Glutamatergic neuron (in vitro differentiated cells): ENCODE measurements at regions not wholly inside any gene's neighbourhood (a gene's known extent, or its start where the extent isn't known, plus 50 kb on each side); places are given as distances from the start of the nearest gene placed in this dataset.

Experiments
- DNase-seq: peaks from one replicate; pipeline ENCODE4 v3.0.0; 2022
- H3K27ac Mint-ChIP-seq: one replicate; pipeline ENCODE4 v1.8.0; 2020; ENCODE audit warnings: mild to moderate bottlenecking, mixed read lengths, inconsistent platforms; ENCODE audit not compliant: unreplicated experiment
- H3K27me3 Mint-ChIP-seq: one replicate; pipeline ENCODE4 v1.8.0; 2020; ENCODE audit warnings: mild to moderate bottlenecking, moderate library complexity, mixed read lengths, inconsistent platforms; ENCODE audit not compliant: unreplicated experiment
- H3K36me3 Mint-ChIP-seq: one replicate; pipeline ENCODE4 v1.8.0; 2020; ENCODE audit warnings: mild to moderate bottlenecking, mixed read lengths, inconsistent platforms; ENCODE audit not compliant: unreplicated experiment
- H3K4me1 Mint-ChIP-seq: one replicate; pipeline ENCODE4 v1.8.0; 2020; ENCODE audit warnings: mild to moderate bottlenecking, low read depth, mixed read lengths, inconsistent platforms; ENCODE audit not compliant: unreplicated experiment
- H3K4me3 Mint-ChIP-seq: one replicate; pipeline ENCODE4 v1.8.0; 2020; ENCODE audit warnings: mild to moderate bottlenecking, mixed read lengths, inconsistent platforms; ENCODE audit not compliant: unreplicated experiment
- H3K9me3 Mint-ChIP-seq: one replicate; pipeline ENCODE4 v1.8.0; 2020; ENCODE audit warnings: mild to moderate bottlenecking, moderate library complexity, mixed read lengths, inconsistent platforms; ENCODE audit not compliant: unreplicated experiment
- CTCF ChIP-seq: fragments of 200-600 bp; sonication (generic); IDR thresholded peaks from one replicate; pipeline ENCODE4 v1.5.0; 2021; ENCODE audit not compliant: partially characterized antibody, unreplicated experiment

- H3K27me3 Mint-ChIP-seq = no peaks in the 10 kb centered on the region
- H3K9me3 Mint-ChIP-seq = peaks cover 1% of the 10 kb centered on the region
- no peak for TF ChIP-seq CTCF
- no peak overlapping the region for H3K4me3 Mint-ChIP-seq
- no peak for DNase-seq
- H3K36me3 Mint-ChIP-seq = peaks cover 7% of the 10 kb centered on the region
- no peak overlapping the region for H3K27ac Mint-ChIP-seq
- H3K4me1 Mint-ChIP-seq = peaks cover 3% of the 10 kb centered on the region
These were observed 132.9 kb upstream of the PKDCC start for GRCh38 chr2:41914936-41915335.

GRCh38 chr2:41916177-41916576, 131.6 kb upstream of the PKDCC start:
- Mint-ChIP-seq H3K4me1 (peaks cover 3% of the 10 kb centered on the region), H3K4me3 (no peak overlapping the region), H3K9me3 (peaks cover 1% of the 10 kb centered on the region), H3K36me3 (peaks cover 7% of the 10 kb centered on the region), H3K27me3 (no peaks in the 10 kb centered on the region), H3K27ac (no peak overlapping the region)
- no peak for DNase-seq
- TF ChIP-seq CTCF = no peak

GRCh38 chr2:41917587-41917986, 130.2 kb upstream of the PKDCC start:
- Mint-ChIP-seq H3K9me3 (peaks cover 1% of the 10 kb centered on the region), H3K4me3 (no peak overlapping the region), H3K27ac (peak overlapping the region; percentile 25), H3K4me1 (peaks cover 5% of the 10 kb centered on the region), H3K36me3 (peaks cover 12% of the 10 kb centered on the region), H3K27me3 (no peaks in the 10 kb centered on the region)
- no peak for DNase-seq
- no peak for TF ChIP-seq CTCF

- no peak for DNase-seq
- Mint-ChIP-seq H3K27ac (no peak overlapping the region), H3K27me3 (no peaks in the 10 kb centered on the region), H3K36me3 (peaks cover 9% of the 10 kb centered on the region), H3K4me3 (no peak overlapping the region), H3K9me3 (peaks cover 1% of the 10 kb centered on the region), H3K4me1 (peaks cover 5% of the 10 kb centered on the region)
- TF ChIP-seq CTCF = no peak
These were observed 128.7 kb upstream of the PKDCC start for GRCh38 chr2:41919135-41919534.

GRCh38 chr2:41920181-41920580, 127.6 kb upstream of the PKDCC start:
- Mint-ChIP-seq H3K27ac (no peak overlapping the region), H3K4me3 (no peak overlapping the region), H3K36me3 (peaks cover 5% of the 10 kb centered on the region), H3K27me3 (no peaks in the 10 kb centered on the region), H3K4me1 (peaks cover 5% of the 10 kb centered on the region), H3K9me3 (peaks cover 3% of the 10 kb centered on the region)
- no peak for TF ChIP-seq CTCF
- no peak for DNase-seq
